Retina (tissue), 1 donor: ENCODE measurements at regions not wholly inside any gene's neighbourhood (a gene's known extent, or its start where the extent isn't known, plus 50 kb on each side); places are given as distances from the start of the nearest gene placed in this dataset.
"Not testable (repeated sequence)": the region's sequence is repeated elsewhere in the genome, so short reads cannot be mapped to it uniquely, and the experiment has no call there.

Source experiments
- DNase-seq: peaks from one replicate; pipeline ENCODE4 v3.0.0-alpha.2; 2016

DNA sequence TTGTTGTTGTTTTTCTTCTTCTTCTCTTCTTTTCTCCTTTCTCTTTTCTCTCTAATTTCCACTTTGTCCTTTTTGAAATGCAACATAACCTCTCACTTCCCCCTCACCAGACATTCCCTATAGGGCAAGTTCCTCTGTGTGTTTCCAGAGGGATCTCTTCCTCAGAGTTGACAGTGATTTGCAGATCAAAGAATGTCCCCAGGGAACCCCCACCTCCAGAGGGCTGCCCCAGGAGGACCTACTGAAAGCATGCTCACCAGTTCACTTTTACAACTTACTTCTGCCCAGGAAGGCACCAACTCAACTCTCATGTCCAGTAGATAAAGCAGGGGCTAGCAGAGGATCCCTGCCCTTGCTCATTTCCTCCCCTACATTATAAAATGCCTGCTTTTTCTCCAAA is 1648.0 kb downstream of the PCDH9 start:
- no peak for DNase-seq

DNA sequence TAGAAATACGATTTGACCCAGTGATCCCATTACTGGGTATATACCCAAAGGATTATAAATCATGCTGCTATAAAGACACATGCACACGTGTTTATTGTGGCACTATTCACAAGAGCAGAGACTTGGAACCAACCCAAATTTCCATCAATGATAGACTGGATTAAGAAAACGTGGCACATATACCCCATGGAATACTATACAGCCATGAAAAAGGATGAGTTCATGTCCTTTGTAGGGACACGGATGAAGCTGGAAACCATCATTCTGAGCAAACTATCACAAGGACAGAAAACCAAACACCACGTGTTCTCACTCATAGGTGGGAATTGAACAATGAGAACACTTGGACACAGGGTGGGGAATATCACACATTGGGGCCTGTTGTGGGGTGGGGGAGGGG is 1665.6 kb downstream of the PCDH9 start:
- not testable (repeated sequence) for DNase-seq

DNA sequence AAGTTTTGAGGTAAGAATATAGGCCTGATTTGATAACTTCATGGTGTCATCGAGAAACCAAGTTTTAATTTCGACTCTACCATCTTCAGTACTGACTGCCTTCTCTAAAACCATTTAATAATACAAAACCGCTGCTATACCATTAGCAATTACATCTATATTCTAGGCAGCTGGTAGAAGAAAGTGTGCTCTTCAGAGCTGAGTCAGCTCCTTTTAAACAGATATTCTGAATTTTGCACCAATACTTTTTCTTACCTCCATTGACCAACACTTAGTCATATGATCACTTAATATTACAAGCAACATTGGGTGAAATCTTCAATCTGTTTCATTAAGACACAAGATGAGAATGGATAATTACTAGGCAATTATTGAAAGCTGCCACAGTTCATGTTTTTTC is 1667.8 kb downstream of the PCDH9 start:
- no peak for DNase-seq

DNA sequence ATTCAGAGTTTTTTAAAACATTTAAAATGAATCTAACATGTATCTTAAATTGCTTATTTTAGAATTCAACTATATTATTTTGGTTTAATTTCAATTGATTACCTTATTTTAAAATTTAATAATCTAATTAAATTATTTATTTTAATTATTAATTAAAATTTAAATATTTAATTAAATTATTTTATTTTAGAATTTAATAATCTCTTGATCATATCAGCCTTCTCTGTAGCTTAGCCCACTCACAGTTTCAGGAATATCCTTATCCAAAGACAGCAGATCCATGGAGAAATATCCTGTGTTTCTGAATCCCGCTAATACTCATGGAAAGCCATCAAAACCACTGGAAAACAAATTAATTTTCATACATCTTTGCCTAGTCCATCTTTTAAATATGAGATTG is 1669.2 kb downstream of the PCDH9 start:
- no peak for DNase-seq

DNA sequence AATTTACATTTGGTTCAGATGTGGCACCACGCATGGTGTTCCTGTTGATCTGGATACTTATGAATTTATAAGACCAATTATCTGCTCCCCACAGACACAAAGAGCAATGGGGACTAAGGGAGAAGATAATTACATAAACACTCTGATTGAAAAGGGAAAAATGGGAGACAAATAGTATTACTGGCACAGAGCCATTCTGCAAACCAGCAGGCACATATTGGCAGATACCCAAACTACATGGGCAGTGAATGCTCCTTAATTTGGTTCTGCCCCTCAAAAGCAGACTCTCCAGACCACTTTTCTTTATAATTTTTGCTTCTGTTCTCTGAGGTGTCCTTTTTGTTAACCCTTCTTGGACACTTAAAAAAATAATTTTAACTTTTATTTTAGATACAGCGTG is 1674.2 kb downstream of the PCDH9 start:
- no peak for DNase-seq

DNA sequence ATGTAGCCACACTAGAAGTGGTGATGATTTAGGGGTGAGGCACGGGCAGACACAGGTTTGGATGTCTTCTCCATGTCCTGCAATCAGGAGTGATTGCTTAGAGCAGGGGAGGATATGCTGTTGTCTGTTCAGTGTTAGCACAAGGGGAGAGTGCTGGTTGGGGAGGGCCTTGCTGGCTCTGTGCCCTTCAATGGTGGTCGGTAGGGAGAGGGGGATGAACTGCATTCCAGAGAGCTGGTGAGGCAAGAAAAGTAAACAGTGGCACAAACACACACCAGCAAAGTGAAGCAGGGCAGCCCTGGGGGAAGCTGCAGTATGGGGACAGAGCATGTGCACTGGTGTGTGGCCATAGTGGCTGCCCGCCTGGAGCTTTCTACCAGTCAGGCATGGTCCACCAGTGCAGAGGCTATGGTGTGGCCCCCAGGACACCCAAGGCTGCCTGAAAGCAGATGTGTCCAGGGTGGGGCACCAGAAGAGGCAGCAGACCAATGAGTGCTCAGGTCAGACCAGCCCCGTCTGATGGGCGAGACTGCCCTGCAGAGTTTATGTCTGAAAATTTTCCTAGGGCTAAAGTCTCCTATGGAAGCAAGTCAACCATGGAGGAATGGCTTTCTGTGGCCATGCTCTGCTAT is 1676.9 kb downstream of the PCDH9 start:
- no peak for DNase-seq

DNA sequence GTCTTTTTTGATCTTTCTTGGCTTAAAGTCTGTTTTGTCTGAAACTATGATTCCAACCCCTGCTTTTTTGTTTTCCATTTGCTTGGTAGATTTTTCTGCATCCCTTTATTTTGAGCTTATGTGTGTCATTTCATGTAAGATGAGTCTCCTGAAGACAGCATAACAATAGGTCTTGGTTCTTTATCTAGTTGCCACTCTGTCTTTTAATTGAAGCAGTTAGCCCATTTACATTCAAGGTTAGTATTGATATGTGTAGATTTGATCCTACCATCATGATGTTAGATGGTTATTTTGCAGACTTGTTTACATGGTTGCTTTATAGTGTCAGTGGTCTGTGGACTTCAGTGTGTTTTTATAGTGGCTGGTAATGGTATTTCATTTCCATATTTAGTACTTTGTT is 1678.9 kb downstream of the PCDH9 start:
- DNase-seq = no peak

DNA sequence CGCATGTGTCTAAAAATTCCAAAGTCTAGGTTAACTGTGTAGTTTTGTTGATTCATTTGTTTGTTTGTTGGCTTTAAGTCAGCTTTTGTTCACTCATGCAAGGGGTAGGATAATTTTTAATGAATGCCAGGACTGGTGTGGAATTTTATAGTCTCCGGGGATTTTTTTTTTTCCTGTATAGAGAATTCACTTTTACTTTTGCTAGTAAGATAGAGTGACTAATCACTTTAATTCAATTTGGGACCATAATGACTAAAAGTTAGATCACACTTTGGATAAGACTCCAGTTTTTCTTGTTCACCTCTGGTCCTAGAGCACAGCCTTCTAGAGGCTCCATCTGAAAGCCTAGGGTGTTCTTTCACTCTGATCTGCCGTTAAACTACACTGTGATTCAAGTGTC is 1690.0 kb downstream of the PCDH9 start:
- no peak for DNase-seq

DNA sequence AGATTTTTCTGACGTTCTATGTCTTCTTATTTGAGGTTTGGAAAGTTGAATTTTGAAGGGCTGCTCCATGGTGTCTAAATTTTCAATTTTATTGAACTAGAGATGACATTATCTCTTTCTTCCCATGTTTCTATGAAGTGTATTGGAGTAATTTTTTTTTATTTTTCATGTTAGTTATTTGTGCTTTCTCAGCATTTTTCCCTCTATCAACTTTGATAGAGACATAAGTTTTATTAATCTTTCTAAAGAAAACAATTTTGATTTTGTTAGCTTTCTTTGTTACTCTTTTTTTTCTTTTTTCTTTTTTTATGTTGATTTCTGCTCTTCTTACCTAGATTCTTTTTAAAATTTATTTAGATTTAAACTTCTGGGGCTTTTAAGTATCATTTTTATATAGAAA is 1694.8 kb downstream of the PCDH9 start:
- DNase-seq = no peak

DNA sequence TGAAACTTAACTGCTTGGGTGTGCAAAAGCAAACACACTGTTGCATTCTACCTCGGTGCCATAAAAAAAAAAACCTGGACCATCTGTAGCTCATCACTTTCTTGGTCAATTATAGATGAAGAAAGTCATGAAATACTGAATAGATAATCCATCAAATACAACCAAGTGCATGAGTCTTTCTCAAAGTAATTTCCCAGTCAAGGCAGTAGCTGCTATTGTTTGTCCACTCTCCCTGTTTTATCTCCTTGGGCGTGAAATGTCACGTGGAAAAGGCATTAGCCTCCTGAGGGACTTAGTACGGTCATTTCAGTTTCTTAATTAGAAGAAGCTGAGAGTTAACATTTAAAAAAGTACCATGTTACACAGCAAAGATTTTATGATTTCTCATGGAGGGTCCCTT is 1697.9 kb downstream of the PCDH9 start:
- no peak for DNase-seq

DNA sequence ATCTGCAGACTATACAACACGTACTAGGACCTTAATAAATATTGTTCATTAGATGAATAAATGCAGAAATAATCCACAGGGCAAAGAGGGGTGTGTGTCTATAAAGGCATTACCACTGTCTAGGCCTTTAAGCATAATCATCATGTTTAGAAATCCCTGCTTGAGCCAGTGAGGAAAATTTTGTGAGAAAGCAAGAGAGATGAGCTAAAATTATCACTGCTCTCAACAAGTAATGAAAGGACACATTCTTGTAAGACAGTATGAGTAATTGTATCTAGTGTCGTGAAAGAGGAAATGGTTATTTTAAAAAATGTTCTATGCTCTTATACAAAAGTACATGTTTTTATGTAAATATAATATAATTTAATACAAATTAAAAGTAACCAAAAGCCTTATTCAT is 1699.4 kb downstream of the PCDH9 start:
- DNase-seq = no peak

DNA sequence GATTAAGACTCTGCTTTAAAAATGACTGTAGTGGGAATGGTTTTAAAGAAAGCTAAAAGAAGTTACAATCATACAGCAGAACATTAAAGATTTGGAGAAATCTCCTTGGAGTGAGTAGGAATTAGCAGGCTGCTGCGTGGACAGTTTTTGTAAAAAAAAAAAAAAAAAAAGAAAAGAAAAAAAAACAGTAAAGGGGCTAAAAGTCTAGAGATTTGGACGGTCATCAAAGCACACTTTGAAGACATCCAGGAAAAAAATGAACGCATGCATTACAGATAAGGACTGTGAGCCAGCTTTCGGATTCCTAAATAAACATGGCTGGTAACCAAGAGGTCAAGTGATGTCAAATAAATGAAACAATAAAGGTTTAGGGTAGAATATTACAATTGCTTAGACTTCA is 1700.6 kb downstream of the PCDH9 start:
- DNase-seq = no peak

DNA sequence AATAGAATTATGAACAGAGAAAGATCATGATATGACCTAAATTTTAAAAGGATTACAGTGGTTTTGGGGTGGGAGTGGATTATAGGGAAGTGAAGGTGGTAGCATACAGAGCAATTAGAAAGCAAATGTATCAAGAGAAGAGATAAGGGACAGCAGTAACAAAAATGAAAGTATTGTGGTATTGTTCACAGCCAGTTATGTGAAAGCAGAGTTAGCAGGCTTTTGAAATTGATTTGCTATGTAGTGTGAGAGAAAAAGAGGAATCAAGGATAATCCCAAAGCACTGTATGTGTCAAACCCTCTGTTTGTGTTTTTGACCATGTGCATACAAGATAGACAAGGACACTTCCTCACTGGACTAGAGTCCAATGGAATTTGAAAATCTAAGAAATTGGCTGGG is 1721.4 kb downstream of the PCDH9 start:
- DNase-seq = no peak

DNA sequence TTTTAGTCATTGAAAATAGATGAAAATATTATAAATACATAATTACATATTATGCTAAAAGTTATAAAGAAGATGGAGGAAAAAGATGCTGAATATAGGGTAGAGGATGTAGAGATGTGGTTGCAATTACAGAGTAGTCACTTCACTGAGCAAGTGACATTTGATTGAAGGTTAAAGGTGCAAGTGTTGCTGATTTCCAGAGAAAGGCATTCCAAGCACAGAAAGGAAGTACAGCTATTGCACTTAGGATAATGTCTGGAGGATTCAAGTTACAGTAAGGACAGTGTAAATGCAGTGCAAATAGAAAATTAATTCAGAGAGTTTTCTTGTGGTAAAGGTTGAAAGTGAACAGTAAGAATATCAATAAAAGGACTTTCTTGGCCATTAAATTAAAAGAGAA is 1721.8 kb downstream of the PCDH9 start:
- no peak for DNase-seq

DNA sequence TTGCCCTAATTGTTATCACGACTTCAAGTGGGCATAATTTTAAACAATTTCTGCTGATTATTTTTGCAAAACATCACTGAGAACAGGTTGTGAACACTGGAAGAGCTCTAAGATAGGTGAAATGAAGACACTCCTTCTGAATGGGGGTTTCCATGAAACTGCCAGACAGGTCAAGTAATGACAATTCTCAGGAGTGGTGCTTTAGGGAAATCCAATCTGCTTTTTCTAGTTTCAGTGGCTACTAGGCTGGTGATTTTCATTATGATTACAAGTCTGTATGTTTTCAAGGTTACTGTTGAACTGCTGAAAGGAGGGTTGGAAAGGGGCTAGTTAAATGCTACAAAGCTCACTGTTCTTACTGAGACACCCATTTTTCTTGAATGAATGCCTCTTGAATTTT is 1724.2 kb downstream of the PCDH9 start:
- DNase-seq = no peak

DNA sequence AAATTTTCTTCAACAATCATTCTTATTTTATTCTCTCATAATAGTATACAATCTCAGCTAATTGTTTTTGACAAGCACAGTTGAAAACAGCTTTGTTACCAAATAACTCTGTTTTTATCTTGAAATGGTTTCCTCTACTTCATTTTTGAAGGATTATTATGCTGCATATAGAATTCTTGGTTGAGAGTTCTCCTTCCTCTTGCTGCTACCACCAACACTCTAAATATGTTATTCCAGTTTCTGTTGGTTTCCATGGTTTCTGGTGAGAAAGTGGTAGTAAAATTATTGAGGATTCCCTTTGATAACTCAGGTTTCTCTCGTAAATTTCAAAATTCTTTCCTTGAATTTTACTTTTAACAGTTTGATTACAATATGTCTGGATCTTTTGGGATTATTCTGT is 1725.9 kb downstream of the PCDH9 start:
- no peak for DNase-seq

DNA sequence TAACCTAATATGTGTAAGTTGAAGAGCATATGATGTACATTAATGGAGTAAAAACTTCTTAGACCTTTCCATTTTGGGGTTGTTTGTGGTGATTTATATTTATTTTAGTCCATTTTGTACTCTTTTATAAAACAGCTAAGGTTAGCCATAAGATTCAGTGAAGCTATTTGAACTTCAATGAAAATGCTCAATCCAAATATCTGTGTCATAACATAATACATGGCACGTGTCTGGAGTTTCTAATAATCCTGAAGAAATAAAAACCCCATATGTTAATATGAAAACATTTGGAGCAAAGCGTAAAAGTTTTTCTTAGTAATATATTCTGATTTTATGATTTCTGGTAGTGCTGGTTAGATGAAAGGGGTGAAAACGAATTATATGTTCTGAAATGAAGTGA is 1729.7 kb downstream of the PCDH9 start:
- DNase-seq = no peak

DNA sequence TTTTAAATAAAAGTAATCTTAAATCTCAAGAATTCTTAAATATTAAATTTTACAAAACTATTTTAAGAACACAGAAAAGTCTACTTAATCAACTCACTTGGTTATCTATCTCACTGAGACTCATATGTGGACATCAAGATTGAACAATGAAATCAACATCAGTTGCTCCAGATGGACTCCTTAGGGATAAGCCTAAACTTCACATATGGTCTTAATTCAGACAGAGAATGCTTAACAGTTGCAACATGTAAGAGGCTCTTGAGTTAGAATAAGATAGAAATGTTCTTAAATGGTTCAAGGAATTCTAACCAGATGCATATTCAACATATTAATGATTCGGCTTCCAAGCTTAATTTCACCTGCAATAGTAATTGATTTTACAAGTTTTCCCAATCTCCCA is 1730.9 kb downstream of the PCDH9 start:
- DNase-seq = no peak

DNA sequence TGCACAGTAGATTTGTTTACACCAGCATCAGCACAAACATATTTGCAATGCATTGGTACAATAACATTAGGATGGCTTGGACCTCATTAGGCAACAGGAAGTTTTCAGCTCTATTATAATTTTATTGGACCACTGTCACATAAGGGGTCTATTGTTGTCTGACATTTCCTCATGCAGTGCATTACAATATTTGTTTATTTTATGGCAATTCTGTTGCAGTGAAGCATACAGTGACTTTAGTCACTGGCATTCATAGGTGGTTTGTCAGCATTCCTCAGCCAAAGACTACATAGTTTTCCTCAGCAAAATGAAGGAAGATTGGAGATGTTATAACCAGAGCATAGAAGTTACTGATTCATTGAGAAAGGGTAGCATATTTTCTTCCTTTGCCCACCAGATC is 1732.9 kb downstream of the PCDH9 start:
- DNase-seq = no peak

DNA sequence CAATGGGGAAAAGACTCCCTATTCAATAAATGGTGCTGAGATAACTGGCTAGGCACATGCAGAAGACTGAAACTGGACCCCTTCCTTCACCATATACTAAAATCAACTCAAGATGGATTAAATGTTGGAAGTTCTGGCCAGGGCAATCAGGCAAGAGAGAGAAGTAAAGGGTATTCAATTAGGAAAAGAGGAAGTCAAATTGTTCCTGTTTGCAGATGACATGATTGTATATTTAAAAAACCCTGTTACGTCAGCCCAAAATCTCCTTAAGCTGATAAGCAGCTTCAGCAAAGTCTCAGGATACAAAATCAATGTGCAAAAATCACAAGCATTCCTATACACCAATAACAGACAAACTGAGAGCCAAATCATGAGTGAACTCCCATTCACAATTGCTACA is 1739.4 kb downstream of the PCDH9 start:
- DNase-seq = not testable (repeated sequence)

DNA sequence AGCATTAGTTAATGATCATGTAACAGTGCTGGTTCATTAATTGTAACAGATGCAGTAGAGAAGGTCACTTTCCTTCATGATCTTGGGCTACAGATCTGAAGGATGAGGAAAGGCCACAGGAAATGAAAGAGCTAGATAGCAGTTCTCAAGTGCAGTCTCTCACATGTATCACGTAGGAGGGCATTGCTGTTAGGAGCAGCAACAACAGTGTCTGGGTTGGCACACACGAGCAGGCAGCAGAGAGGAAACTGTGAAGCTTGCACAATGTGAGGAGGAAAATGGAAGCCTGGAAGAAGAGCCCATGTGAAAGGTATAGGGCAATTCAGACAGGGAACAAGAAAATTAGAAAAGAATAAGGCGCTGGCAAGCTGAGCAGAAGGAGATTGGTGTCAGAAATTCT is 1741.5 kb downstream of the PCDH9 start:
- no peak for DNase-seq

DNA sequence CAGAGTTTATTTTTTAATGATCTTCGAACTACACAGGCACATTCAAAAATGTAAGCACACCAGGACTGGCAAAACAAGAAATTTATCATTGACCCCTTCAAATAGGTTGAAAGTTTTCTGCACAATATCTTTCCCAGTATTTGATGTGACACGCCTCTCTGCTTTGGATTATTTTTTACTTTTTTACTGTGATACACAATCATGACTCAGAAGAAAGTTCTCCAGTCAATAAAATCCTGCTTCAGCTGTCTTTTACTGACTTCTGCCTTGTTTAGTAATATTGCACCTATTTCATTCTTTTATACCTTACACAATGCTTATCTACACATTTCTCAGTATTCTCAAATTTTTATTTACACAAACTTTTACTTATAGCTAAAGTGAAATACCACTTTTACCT is 1750.4 kb downstream of the PCDH9 start:
- no peak for DNase-seq

DNA sequence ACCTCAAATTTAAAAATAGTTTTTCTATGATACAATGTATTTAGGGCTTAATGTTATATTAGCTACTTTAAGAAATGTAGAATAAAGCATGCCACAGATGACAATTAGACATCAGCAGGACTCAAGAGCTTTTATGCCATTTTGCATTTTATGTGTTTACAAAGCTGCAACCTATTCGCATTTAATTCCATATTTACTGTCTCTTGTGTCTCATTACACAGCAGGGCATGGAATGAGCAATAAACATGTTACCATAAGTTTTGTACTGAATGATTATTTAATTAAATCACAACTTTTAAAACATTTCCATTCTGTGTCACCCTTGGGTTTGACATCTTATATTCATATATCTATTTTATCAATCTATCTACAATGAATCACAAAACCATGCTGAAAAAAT is 1756.9 kb downstream of the PCDH9 start:
- DNase-seq = no peak

DNA sequence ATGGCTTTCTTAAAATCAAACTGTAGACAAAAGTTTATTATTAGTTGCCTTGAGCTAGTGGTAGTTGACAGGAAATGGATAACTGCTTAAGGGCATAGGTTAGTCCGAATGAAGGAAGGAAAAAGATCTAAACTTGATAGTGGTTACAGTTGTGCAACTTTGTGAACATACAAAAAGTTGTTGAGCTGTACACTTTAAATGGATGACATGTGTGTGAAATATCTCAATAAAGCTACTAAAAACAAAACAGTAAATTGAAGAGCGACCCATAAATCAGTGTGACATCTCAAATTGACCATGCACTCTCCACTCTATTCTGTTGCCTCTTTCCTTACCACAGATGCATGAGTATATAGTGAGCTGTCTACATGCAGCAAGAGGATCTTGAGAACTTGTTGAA is 1757.8 kb downstream of the PCDH9 start:
- DNase-seq = no peak

DNA sequence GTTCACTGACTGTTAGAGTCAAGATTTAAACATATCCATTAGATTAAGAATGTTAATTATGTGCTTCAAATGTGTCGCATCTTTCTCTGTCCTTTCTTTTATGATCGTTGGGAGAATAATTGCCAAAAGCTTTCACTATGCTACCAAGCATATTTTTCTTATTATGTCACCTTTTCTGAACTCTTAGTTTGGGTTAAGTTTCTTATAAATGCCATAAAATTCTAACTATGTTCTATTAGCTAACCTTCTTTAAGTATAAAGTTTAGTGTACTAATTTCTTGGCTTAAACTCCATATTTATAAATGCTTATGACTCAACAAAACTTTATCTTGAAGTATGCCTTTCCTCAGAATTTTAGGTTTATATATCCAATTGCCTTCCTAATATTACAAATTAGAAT is 1759.4 kb downstream of the PCDH9 start:
- no peak for DNase-seq

DNA sequence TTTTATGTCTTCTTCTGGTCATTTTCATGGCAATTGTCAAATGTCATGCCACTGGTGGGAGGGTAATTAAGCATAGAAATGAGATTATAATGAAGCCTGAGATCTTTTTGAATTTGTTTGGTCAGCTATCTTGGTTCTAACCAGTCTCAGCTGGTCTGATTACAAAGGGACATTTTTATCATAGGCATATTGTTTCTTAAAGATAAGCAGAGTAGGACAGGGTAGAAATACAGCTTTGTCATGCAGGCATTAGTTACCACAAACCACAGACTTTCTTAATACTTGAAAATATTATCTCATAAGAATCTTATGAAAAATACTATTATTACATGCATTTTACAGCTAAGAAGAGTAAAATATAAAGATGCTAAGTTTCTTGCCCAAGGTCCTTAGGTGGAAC is 1761.5 kb downstream of the PCDH9 start:
- no peak for DNase-seq
